Skeletal muscle tissue (tissue), 3 donors: ENCODE measurements at regions not wholly inside any gene's neighbourhood (a gene's known extent, or its start where the extent isn't known, plus 50 kb on each side); places are given as distances from the start of the nearest gene placed in this dataset.

Experiments
- H3K27ac ChIP-seq: one replicate; pipeline ENCODE4 v1.7.0; 2013; ENCODE audit warnings: mild to moderate bottlenecking, low read depth, low read length, inconsistent platforms
- H3K27me3 ChIP-seq, 3 donors: one replicate each; pipeline ENCODE4 v1.7.0; 2013; ENCODE audit warnings: low read length in 3 of 3; ENCODE audit not compliant: control insufficient read depth in 3 of 3, insufficient read depth in 3 of 3
- H3K36me3 ChIP-seq, 3 donors: one replicate each; pipeline ENCODE4 v1.7.0; 2013; ENCODE audit warnings: low read length in 3 of 3; ENCODE audit not compliant: control insufficient read depth in 3 of 3, insufficient read depth in 3 of 3
- H3K4me1 ChIP-seq, 3 donors: one replicate each; pipeline ENCODE4 v1.7.0; 2013; ENCODE audit warnings: low read length in 3 of 3, mild to moderate bottlenecking in 3 of 3; ENCODE audit not compliant: control insufficient read depth in 3 of 3, insufficient read depth in 3 of 3
- H3K4me3 ChIP-seq, 3 donors: one replicate each; pipeline ENCODE4 v1.7.0; 2013; ENCODE audit warnings: low read length in 3 of 3
- H3K9ac ChIP-seq, 3 donors: one replicate each; pipeline ENCODE4 v1.7.0; 2013; ENCODE audit warnings: low read length in 3 of 3, mild to moderate bottlenecking in 3 of 3, moderate library complexity in 2 of 3, low read depth in 1 of 3
- H3K9me3 ChIP-seq, 3 donors: one replicate each; pipeline ENCODE4 v1.7.0; 2013; ENCODE audit warnings: low read length in 3 of 3; ENCODE audit not compliant: control insufficient read depth in 3 of 3
- donor health status: Osteomylitis.

DNA sequence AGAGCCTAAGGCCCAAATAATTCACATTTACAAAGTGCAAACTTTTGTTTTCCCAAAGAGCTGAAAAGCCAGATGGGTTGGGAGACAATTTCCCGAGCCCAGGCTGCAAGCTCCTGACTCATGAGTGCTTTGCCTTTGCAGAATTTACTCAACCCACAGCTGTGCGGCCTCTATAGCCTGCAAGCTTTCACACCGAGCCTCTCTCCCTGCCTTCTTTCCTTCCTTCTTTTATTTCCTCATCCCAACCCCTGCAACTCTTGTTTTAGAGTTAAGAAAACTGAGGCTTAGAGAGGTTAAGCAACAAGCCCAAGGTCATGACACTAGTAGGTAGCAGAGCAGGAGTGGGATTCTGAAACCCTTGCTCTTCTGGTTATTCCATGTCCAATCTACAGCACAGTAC is 203.0 kb upstream of the GPR26 start:
- H3K4me1 ChIP-seq, result no peaks in the 10 kb centered on the region
- H3K9me3 ChIP-seq, result no peaks in the 10 kb centered on the region
- H3K27ac ChIP-seq, result no peak overlapping the region
- peaks cover 0 to 15% (median 8%) of the 10 kb centered on the region in 3 donors for H3K27me3 ChIP-seq
- no peak overlapping the region for H3K9ac ChIP-seq
- H3K36me3 ChIP-seq, result no peaks in the 10 kb centered on the region
- no peak overlapping the region for H3K4me3 ChIP-seq

DNA sequence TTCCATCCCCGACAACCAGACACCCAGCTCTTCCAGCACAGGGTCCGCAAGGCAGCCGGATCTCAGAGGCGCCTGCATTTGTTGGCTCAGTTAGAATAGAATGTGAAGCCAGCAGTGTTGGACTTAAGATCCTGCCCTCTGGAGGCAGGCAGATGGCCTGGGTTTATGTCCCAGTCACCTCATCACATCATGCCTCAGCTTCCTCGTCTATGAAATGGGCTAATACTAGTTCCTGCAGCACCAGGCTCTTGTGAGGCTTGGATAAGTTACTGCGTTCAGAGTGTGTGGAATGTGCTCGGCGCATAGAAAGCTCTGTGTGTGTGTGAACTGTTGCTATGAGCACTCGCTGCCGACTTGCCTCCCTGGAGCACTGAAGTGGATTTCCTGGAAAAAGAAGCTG is 202.5 kb upstream of the GPR26 start:
- Histone ChIP-seq H3K9me3 (no peaks in the 10 kb centered on the region), H3K4me1 (no peaks in the 10 kb centered on the region)

DNA sequence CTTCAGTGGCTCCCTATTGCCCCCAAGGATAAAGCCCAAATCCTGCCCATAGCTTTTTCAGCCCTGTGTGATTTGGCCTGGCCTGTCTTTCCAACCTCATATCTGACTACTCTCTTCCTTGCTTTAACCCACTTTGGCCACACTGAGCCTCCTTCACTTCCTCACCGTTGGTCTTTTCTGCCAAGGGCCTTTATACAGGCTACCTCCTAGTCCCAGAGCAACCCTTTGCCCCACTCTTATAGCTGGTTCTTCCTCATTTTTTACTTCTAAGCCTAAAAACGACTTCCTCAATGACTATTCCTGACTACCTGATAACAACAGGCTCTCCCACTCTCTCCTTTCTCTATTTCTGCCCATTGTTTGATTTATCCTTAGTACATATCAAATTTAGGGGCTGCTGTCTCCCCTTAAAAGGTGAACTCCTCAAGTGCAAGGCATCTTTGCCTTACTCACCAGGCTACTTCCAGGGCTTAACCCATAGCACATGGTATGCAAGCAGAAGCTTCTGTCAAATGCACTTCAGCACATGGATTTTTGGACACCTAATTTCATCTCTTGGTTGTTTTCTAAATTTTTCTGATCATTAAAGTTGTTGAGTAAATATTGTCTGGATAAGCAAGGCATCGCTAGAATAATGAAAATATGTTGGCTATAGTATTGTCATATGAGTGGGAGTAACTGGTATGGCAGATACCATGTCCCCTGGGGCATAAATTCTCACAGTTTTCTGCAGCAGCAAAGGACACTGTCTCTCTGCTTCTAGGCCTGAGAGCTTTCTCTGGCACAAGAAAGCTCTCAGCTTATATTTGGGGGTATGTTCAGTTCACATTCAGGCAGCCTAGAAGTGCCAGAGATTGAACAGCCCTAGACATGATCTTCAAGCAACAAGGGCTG is 201.5 kb upstream of the GPR26 start:
- no peak overlapping the region for H3K4me3 ChIP-seq
- no peak overlapping the region for H3K27ac ChIP-seq
- no peak overlapping the region for H3K9ac ChIP-seq
- H3K9me3 ChIP-seq, result no peaks in the 10 kb centered on the region
- peaks cover 0 to 15% (median 5%) of the 10 kb centered on the region in 3 donors for H3K27me3 ChIP-seq
- no peaks in the 10 kb centered on the region for H3K36me3 ChIP-seq
- H3K4me1 ChIP-seq, result no peaks in the 10 kb centered on the region

More for the DNA sequence above, 202.5 kb upstream of the GPR26 start:
- no peak overlapping the region for H3K27ac ChIP-seq
- no peak overlapping the region for H3K9ac ChIP-seq
- H3K4me3 ChIP-seq, result no peak overlapping the region
- peaks cover 0 to 15% (median 8%) of the 10 kb centered on the region in 3 donors for H3K27me3 ChIP-seq
- H3K36me3 ChIP-seq, result no peaks in the 10 kb centered on the region

DNA sequence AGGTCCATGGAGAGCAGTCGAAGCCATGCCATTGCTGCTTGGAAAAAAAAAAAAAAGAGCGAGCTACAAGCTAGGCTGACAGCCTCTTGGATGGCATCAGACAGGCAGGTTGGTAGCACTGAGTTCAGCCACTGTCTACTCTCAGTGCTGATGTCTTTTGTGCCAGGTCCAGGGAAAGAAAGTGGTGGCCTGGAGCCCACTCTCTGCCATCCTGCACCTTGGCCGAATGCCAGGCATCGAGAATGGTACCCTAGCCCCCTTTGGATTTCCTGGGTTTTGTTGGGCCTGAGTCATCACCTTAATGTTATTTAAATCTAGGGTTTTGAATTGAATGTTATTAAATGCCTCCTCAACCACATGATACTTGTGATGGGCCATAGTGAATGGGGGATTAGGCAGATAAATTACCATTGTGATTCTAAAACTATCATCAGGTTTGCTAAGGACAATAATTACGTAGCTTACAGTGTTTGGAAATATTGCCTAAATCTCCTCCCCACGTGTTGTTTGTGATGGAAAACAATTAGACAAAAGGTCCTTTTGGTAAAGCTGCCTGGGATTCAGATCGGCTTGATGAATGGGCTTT is 195.7 kb upstream of the GPR26 start:
- Histone ChIP-seq H3K9me3 (no peaks in the 10 kb centered on the region), H3K4me1 (no peaks in the 10 kb centered on the region), H3K36me3 (no peaks in the 10 kb centered on the region), H3K27ac (no peak overlapping the region), H3K4me3 (no peak overlapping the region), H3K27me3 (peaks cover 0 to 16% (median 3%) of the 10 kb centered on the region in 3 donors), H3K9ac (no peak overlapping the region)

DNA sequence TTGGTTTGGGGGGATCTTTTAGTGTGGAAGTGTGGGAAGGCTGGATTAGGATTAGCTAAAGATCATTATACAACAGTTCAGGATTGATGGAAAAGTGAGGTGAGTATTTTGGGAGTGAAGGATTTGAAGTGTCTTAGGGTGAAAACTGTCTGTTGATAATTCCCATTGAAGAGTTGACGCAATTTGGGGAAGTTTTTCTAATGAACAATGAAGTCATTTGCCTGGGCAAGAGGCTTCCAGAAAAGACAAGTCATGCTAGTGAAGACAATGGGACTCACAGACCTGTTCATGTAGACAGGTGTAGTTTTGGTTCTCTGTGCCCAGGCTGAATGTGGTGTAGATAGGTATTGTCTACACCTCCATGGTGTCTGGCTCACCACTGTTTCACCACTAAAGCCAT is 194.3 kb upstream of the GPR26 start:
- H3K9ac ChIP-seq, result no peak overlapping the region
- no peaks in the 10 kb centered on the region for H3K36me3 ChIP-seq
- no peaks in the 10 kb centered on the region for H3K4me1 ChIP-seq
- peaks cover 0 to 16% (median 3%) of the 10 kb centered on the region in 3 donors for H3K27me3 ChIP-seq
- no peak overlapping the region for H3K27ac ChIP-seq
- H3K9me3 ChIP-seq, result no peaks in the 10 kb centered on the region
- no peak overlapping the region for H3K4me3 ChIP-seq

DNA sequence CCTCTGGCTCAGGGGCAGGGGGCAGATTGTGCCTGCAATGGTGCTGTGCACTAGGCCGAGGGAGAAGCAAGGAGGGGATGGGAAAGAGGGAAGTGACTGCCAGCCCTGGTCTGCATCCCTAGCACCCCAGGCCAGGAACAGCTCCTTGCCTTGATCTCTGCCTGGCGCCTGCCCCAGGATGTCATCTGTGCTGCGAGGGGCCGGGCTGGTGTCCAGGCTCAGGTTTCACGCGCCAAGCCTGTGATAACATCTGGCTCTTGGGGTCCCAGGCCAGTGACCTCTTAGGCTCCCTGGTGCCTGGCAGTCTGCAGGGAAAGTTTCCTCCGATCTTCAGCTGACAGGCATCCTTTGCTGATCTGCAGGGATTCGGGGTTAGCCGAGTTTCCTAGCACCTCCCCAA is 193.5 kb upstream of the GPR26 start:
- Histone ChIP-seq H3K36me3 (no peaks in the 10 kb centered on the region), H3K27ac (no peak overlapping the region), H3K4me1 (no peaks in the 10 kb centered on the region), H3K9me3 (no peaks in the 10 kb centered on the region), H3K27me3 (peaks cover 0 to 13% (median 3%) of the 10 kb centered on the region in 3 donors), H3K4me3 (no peak overlapping the region), H3K9ac (no peak overlapping the region)

DNA sequence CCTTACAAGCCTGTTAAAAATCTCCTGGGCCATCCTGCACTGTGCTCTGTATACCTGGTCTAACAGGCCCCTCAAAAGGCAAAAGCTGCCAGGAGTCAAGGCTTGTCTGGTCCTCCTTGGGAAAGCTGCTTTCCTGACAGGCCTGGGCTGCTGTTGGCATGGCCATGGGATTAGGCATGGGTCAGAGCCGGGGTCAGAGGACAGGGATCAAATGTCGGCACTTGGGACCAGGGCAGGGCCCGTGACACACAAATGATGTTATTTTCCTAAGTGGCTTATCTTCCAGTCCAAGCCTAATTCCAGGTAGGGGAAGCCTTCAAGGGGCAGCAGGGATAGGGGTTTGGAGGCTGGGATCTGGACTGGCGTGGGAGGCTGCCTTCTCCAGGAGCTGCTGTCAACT is 191.5 kb upstream of the GPR26 start:
- no peaks in the 10 kb centered on the region for H3K4me1 ChIP-seq
- H3K9me3 ChIP-seq, result no peaks in the 10 kb centered on the region
- no peaks in the 10 kb centered on the region for H3K36me3 ChIP-seq
- no peak overlapping the region for H3K9ac ChIP-seq
- no peak overlapping the region for H3K4me3 ChIP-seq
- H3K27ac ChIP-seq, result no peak overlapping the region
- peaks cover 0 to 13% (median 3%) of the 10 kb centered on the region in 3 donors for H3K27me3 ChIP-seq

DNA sequence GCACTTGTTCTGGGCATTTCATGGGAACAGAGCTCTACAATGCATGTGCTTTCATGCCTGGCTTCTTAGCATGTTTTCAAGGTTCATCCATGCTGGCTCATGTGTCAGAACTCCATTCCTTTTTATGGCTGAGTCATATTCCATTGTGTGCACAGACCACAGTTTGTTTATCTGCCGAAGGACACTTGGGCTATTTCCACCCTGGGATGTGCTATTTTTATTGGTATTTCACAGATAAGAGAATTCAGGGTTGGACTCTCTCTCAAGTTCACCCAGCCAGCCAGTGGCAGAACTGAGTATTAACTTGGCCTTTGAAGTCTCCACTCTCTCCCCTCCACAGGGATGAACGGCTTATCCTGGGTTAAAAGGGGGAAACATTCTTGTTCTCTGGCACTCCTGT is 190.7 kb upstream of the GPR26 start:
- H3K9ac ChIP-seq, result no peak overlapping the region
- H3K36me3 ChIP-seq, result no peaks in the 10 kb centered on the region
- H3K4me1 ChIP-seq, result no peaks in the 10 kb centered on the region
- H3K27ac ChIP-seq, result no peak overlapping the region
- H3K4me3 ChIP-seq, result no peak overlapping the region
- H3K9me3 ChIP-seq, result no peaks in the 10 kb centered on the region
- H3K27me3 ChIP-seq, result peaks cover 0 to 18% (median 3%) of the 10 kb centered on the region in 3 donors

DNA sequence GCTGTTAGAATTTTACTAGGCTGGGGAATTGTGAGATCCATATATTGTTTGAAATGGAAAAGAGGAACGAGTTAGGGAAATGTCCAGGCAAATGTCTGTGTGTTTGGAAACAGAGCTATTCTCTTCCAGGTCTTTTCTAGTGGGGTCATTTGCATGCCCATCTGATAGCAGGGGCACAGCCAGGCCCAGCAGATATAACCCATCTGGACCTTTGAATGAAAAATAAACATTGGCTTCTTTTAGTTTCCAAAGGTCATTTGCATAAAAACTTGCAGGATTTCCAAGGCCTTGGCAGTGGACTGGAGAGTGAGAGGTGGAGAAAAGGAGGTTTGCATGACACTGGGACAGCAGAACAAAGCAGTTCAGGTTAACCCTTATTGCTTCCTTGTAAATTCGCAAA is 188.0 kb upstream of the GPR26 start:
- no peak overlapping the region for H3K9ac ChIP-seq
- H3K27ac ChIP-seq, result no peak overlapping the region
- H3K4me1 ChIP-seq, result no peaks in the 10 kb centered on the region
- H3K9me3 ChIP-seq, result no peaks in the 10 kb centered on the region
- H3K27me3 ChIP-seq, result peaks cover 0 to 12% (median 3%) of the 10 kb centered on the region in 3 donors
- H3K4me3 ChIP-seq, result no peak overlapping the region
- H3K36me3 ChIP-seq, result no peaks in the 10 kb centered on the region

DNA sequence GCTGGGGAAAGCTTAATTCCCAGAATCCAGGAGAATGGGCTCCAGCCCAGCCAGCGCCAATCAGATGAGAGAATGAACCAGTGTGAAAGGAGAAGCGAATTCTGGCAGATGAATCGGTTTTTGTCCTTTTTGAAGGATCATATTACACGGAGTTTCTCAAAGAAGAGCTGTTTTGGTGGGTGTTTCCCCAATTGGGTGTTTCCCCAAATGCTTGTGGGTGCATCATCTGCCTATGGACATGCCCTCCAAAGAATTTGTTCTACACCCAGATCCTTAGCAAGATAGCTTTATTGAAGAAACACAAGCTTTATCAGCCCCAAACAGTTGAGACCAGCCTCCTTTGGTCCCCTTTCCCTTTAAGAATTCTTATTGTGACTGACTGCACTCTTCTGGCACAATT is 186.5 kb upstream of the GPR26 start:
- no peaks in the 10 kb centered on the region for H3K36me3 ChIP-seq
- H3K4me3 ChIP-seq, result no peak overlapping the region
- no peak overlapping the region for H3K27ac ChIP-seq
- H3K27me3 ChIP-seq, result peaks cover 0 to 10% (median 0%) of the 10 kb centered on the region in 3 donors
- no peak overlapping the region for H3K9ac ChIP-seq
- no peaks in the 10 kb centered on the region for H3K9me3 ChIP-seq
- no peaks in the 10 kb centered on the region for H3K4me1 ChIP-seq
